ENCODE measurements at regions not wholly inside any gene's neighbourhood (a gene's known extent, or its start where the extent isn't known, plus 50 kb on each side); places are given as distances from the start of the nearest gene placed in this dataset.

DNA sequence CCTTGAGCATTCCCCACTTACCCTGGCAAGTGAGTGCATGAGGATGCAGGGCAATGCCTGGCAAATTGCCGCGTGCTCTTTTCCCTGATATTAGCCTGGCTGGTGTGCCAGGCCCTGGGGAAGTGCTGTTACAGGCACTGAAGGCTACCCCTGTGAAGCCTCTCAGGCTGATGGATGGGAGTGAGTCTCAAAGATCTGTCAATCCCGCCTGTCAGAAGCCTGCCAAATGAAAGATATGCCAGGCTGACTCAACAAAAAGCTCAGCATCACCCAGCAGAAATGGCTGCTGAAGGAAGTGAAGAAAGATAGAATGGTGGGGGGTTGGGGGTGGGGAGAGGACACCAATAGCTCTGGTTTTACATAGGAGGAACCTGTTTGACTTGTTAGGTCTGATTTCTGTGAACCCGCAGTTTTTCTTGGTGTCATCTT is 112.1 kb downstream of the LACC1 start:
- DNase-seq (no peak), ATAC-seq (replicated peaks) (no peak)
- Mint-ChIP-seq H3K27ac (no peak overlapping the region), H3K27me3 (peaks cover 28 to 71% of the 10 kb centered on the region in 2 donors), H3K9me3 (no peaks in the 10 kb centered on the region), H3K4me1 (ENCODE audit: low read depth in 2 of 2) (no peaks in the 10 kb centered on the region), H3K4me3 (no peak overlapping the region), H3K36me3 (ENCODE audit: insufficient read depth) (no peaks in the 10 kb centered on the region)

DNA sequence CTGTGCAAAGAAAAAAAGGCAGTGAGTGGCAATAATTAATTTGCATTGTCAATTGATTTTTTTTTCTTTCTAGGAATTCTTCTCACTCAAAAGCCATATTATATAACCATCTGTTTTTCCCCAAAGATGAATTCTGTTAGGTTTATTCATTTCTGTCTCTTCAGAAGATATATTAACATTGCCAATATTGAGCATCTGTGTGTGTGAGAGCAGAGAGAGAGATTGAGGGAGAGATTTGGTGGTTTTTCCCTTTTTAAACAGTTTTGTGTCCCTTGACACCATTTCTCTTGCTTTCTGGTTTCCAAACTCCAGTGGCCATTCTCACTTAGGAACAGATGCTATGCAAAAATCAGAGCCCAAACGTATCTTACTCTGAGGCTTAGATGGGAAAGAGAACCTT is 112.5 kb downstream of the LACC1 start:
- Mint-ChIP-seq H3K4me1 (ENCODE audit: low read depth in 2 of 2) (no peaks in the 10 kb centered on the region), H3K9me3 (no peaks in the 10 kb centered on the region), H3K4me3 (no peak overlapping the region), H3K27ac (no peak overlapping the region), H3K36me3 (ENCODE audit: insufficient read depth) (no peaks in the 10 kb centered on the region), H3K27me3 (peaks cover 28 to 67% of the 10 kb centered on the region in 2 donors)
- DNase-seq, result no peak
- ATAC-seq (replicated peaks), result no peak

DNA sequence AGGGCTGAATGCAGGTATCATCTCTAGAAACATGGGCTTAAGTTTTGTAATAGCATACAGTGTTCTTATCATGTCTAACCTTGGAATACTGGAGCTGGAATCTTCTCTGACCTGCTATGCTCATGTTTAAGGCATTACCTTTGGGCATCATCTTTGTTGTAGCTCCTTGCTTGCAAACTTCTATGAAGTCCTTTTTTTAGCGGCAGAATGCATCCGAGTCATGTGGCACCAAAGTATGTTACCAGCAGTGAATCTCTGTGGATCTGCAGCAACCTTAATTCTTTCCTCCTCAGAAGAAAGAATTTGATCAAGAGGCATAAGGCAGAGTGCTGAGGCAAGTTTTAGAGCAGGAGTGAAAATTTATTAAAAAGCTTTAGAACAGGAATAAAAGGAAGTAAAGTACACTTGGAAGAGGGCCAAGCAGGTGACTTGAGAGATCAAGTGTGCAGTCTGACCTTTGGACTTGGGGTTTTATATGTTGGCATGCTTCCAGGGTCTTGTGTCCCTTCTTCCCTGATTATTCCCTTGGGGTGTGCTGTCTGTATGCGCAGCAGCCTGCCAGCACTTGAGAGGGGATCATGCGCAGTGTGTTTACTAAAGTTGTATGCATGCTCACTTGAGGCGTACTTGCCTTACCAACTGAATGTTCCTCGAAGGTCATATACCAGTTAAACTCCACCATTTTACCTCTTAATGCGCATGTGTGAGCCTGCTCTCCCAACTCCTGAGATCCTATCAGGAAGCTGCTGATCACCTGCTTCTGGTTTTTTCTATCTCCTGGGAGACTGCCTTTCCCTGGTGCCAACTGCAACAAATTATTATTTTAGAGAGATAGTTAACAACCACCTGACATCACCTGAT is 115.5 kb downstream of the LACC1 start:
- no peaks in the 10 kb centered on the region for H3K9me3 Mint-ChIP-seq
- no peak overlapping the region for H3K4me3 Mint-ChIP-seq
- H3K4me1 Mint-ChIP-seq (ENCODE audit: low read depth in 2 of 2), result no peaks in the 10 kb centered on the region
- DNase-seq (no peak), ATAC-seq (replicated peaks) (no peak)
- H3K27me3 Mint-ChIP-seq, result peaks cover 36 to 73% of the 10 kb centered on the region in 2 donors
- no peaks in the 10 kb centered on the region for H3K36me3 Mint-ChIP-seq (ENCODE audit: insufficient read depth)
- no peak overlapping the region for H3K27ac Mint-ChIP-seq

DNA sequence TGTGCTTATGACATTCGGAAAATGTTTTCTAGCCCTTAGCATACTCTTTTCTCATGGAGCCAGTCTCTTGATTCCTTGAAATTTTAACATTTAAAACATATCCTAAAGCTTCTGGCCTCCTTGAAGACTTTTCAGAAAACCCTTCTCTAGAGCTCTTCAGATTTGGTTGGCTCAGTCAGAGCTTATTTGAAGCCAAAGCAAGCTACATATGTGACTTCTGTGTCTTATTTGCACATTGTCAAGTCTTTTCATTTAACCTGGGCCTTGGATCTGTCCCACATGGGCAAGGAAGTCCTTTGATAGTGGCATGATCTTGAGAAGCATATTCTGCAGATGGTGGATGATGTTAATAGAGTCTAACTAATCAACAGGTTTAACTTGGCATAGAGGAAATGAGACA is 116.5 kb downstream of the LACC1 start:
- H3K4me3 Mint-ChIP-seq, result no peak overlapping the region
- H3K27me3 Mint-ChIP-seq, result peaks cover 36 to 73% of the 10 kb centered on the region in 2 donors
- H3K27ac Mint-ChIP-seq, result no peak overlapping the region
- no peaks in the 10 kb centered on the region for H3K36me3 Mint-ChIP-seq (ENCODE audit: insufficient read depth)
- no peaks in the 10 kb centered on the region for H3K4me1 Mint-ChIP-seq (ENCODE audit: low read depth in 2 of 2)
- no peaks in the 10 kb centered on the region for H3K9me3 Mint-ChIP-seq
- DNase-seq (no peak), ATAC-seq (replicated peaks) (no peak)

DNA sequence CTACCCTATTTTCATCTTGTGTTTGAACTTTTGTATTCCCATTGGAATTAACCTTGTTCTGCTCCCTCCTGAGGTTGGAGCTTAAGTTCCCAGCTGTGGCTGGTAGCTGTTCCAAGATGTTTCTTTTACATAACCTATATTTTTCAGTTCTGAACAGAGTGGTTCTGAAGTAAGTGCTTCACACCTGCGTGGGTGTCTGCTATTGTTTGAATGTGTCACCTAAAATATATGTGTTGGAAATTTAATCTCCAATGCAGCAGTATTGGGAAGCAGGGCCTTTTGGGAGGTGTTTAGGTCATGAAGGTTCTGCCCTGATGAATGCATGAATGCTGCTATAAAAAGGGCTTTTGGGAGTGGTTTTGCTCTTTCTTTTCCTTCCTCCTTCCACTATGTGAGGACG is 123.8 kb downstream of the LACC1 start:
- H3K27me3 Mint-ChIP-seq, result peaks cover 26 to 70% of the 10 kb centered on the region in 2 donors
- no peaks in the 10 kb centered on the region for H3K36me3 Mint-ChIP-seq (ENCODE audit: insufficient read depth)
- H3K9me3 Mint-ChIP-seq, result no peaks in the 10 kb centered on the region
- no peak overlapping the region for H3K4me3 Mint-ChIP-seq
- ATAC-seq (replicated peaks), result no peak
- no peaks in the 10 kb centered on the region for H3K4me1 Mint-ChIP-seq (ENCODE audit: low read depth in 2 of 2)
- H3K27ac Mint-ChIP-seq, result no peak overlapping the region
- DNase-seq, result no peak

DNA sequence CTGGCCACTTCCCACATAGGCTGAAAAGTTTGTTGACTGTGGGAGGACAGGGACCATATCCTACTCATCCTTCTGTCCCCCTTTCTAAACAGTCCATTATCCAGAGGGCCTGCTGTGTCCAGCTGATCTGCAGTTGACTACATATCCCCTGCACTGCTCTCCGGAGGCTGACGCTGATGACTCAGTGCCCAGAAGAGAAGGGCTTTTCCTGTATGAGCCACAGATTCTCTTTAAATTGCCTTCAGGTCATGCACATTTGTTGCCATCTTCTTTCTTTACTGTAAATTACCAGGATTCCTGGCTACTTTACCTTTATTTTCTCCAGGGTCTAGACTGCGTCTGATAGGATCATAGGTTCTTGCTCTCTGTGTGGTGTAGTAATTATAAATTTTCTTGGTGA is 125.2 kb downstream of the LACC1 start:
- ATAC-seq (replicated peaks) (no peak), DNase-seq (no peak)
- Mint-ChIP-seq H3K27me3 (peaks cover 30 to 62% of the 10 kb centered on the region in 2 donors), H3K4me1 (ENCODE audit: low read depth in 2 of 2) (no peaks in the 10 kb centered on the region), H3K9me3 (no peaks in the 10 kb centered on the region), H3K36me3 (ENCODE audit: insufficient read depth) (no peaks in the 10 kb centered on the region), H3K27ac (no peak overlapping the region), H3K4me3 (no peak overlapping the region)

DNA sequence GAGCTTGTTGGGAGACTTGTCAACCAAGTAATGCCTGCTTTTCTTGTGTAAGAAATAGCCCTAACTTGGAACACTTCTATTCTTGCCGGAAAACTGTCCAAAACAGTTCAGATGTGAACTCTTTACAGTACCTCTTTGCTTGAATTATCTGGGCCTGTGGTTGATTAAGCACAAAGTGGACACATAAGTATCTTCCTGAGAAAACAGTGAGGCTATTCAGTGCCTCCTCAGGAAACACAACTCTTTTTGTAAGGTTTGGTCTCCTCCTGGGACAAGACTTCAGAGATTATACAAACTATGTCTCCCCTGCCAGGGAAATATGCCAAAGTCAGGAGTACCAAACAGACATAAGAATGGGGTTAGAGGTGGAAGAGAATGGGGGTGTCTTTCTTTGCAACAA is 127.7 kb downstream of the LACC1 start:
- Mint-ChIP-seq H3K4me1 (ENCODE audit: low read depth in 2 of 2) (no peaks in the 10 kb centered on the region), H3K9me3 (no peaks in the 10 kb centered on the region), H3K36me3 (ENCODE audit: insufficient read depth) (no peaks in the 10 kb centered on the region), H3K27me3 (peaks cover 35 to 39% of the 10 kb centered on the region in 2 donors), H3K27ac (no peak overlapping the region), H3K4me3 (no peak overlapping the region)
- ATAC-seq (replicated peaks) (no peak), DNase-seq (no peak)

DNA sequence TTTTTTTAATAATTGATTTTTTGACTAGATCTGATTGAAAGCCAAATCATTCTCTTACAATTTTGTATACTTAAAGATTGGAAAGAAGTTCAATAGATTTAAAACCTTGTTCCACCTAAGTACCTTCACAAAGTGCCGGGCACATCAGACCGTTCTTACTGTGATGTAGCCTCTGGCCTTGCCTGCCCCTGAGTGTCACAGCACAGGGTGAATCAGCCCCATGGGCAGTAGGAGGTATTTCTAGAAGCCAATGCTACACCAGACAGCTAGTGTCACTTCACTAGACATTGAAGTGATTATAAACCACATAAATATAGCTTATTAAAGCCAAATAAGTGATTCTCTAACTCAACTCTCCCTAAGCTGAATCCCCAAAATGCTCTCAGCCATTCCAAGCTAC is 131.3 kb downstream of the LACC1 start:
- H3K4me1 Mint-ChIP-seq (ENCODE audit: low read depth in 2 of 2), result no peaks in the 10 kb centered on the region
- no peaks in the 10 kb centered on the region for H3K9me3 Mint-ChIP-seq
- H3K27ac Mint-ChIP-seq, result no peak overlapping the region
- H3K27me3 Mint-ChIP-seq, result peaks cover 7 to 13% of the 10 kb centered on the region in 2 donors
- DNase-seq (no peak), ATAC-seq (replicated peaks) (no peak)
- H3K36me3 Mint-ChIP-seq (ENCODE audit: insufficient read depth), result no peaks in the 10 kb centered on the region
- no peak overlapping the region for H3K4me3 Mint-ChIP-seq

DNA sequence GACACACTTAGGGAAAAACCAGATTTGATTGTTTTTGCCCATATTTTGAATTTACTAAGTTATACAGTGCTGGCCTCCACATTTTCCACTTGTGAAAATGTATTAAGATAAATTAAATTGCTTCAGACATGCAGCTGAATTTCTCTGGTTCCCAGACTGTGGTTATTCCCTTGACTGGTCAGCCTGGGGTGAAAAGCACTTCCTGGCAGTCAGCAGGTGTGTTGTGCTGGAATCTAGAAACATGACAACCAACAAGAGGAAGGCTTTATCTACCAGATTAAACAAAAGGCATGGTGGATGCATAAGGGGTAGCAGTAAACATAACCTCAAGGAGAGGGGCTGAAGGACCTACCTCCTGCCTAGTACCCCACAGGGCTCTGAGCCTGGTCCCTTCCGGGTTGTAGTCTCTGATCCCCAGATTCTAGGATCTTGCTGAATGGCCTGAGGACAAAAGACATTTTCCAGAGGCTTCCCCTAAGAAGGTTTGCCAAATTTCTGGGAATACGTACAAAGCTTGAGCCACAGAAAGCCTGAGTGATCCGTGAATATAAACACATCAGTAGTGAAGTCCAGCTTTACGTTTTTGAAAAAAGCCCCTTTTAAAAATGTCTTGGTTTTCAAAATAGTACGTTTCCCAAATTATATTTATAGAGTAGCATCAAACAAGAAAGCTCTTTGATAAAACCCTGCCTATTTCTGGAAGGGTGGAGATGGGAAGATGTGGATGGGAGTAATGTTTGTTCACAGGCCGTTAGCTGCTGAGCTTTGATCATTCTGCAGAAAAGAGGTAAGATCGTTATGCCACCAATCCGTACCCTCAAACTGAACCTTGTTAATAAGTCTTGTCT is 133.4 kb downstream of the LACC1 start:
- no peak overlapping the region for H3K27ac Mint-ChIP-seq
- H3K9me3 Mint-ChIP-seq, result no peaks in the 10 kb centered on the region
- no peaks in the 10 kb centered on the region for H3K4me1 Mint-ChIP-seq (ENCODE audit: low read depth in 2 of 2)
- no peaks in the 10 kb centered on the region for H3K36me3 Mint-ChIP-seq (ENCODE audit: insufficient read depth)
- DNase-seq (no peak), ATAC-seq (replicated peaks) (no peak)
- H3K27me3 Mint-ChIP-seq, result peaks cover 0 to 16% of the 10 kb centered on the region in 2 donors
- no peak overlapping the region for H3K4me3 Mint-ChIP-seq

DNA sequence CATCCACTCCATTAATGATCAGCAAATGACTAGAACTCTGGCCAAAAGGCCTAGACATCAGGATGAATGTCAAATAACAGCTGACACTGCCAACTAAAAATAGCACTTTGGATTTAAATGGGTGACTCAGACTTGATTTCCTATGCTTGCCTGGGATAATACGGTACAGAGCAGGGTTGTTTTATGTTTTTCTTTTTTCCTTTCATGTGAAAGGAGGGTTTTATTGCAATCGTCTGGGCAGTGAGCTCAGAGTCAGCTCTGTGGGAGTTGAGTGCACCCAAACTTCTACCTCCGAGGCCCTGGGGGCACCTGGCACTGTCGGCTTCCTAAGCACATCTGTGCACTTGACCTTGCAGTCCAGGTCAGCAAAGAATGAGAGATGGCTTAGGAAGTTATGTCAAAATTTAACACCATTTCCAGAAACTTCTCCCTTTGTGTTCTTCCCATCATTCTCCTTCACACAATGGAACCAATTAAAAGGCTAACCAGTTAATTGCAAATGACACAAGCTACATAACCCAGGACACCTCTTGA is 134.1 kb downstream of the LACC1 start:
- ATAC-seq (replicated peaks) (no peak), DNase-seq (no peak)
- Mint-ChIP-seq H3K27me3 (peaks cover 0 to 18% of the 10 kb centered on the region in 2 donors), H3K4me3 (no peak overlapping the region), H3K4me1 (ENCODE audit: low read depth in 2 of 2) (no peaks in the 10 kb centered on the region), H3K27ac (no peak overlapping the region), H3K36me3 (ENCODE audit: insufficient read depth) (no peaks in the 10 kb centered on the region), H3K9me3 (no peaks in the 10 kb centered on the region)

DNA sequence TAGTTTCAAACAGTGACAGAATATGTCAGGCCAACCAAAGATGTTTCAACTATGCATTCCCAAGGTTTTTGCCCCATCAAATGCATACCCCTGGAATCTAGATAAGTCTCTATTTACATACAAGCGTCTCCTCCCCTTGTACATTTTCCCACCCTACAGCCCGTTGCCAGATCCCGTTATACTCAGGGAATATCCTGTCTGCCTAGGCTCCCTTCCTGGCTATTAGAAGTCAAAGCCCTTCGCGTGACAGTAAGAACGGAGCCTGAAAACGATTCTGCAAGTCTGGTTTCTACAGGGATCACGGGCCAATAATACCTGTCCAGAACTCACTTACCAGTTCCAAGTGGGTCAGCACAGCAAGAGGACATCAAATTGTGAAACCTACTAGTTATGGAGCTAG is 134.8 kb downstream of the LACC1 start:
- DNase-seq (no peak), ATAC-seq (replicated peaks) (no peak)
- Mint-ChIP-seq H3K36me3 (ENCODE audit: insufficient read depth) (no peaks in the 10 kb centered on the region), H3K27ac (no peak overlapping the region), H3K9me3 (no peaks in the 10 kb centered on the region), H3K4me1 (ENCODE audit: low read depth in 2 of 2) (no peaks in the 10 kb centered on the region), H3K27me3 (peaks cover 0 to 11% of the 10 kb centered on the region in 2 donors), H3K4me3 (no peak overlapping the region)

DNA sequence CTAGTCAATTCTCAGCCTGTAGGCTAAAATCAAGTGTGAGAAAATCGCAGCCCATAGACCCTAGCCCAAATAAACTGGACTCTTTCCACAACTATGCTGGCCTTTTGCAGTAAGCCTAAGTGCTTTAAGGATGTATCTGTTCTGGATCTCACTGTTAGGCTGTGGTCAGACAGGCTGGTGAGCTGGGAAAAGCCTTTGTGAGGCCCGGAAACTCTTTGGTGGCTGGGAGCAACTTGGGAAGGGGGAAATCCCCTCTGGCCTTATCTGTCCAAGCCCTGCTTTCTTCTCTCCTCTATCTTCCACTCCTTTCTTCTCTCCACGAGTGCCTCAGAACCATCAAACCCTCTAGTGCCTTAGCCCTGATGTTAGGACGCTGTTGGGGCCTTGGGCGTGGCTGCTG is 135.4 kb downstream of the LACC1 start:
- Mint-ChIP-seq H3K27ac (no peak overlapping the region), H3K4me1 (ENCODE audit: low read depth in 2 of 2) (no peaks in the 10 kb centered on the region), H3K27me3 (peaks cover 0 to 11% of the 10 kb centered on the region in 2 donors), H3K9me3 (no peaks in the 10 kb centered on the region), H3K36me3 (ENCODE audit: insufficient read depth) (no peaks in the 10 kb centered on the region), H3K4me3 (no peak overlapping the region)
- DNase-seq, result no peak
- no peak for ATAC-seq (replicated peaks)

DNA sequence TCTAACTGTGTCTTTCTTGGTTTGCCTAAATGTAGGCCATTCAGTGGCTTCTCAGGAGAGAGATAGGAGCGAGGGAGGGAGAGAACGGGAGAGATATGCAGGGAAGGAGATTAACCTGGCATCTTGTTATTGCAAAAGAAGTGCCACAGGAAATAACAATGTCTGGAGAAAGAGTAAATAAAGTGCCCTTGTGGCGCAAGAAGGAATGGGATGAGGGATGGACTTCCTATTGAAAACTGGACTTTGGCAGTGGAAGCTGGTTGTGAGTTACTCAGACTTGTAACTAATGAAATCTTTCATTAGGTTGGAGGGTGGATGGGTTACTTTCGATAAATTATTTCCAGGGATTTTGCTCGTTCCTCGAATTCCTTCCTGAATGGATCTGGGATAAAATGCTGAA is 136.1 kb downstream of the LACC1 start:
- DNase-seq (no peak), ATAC-seq (replicated peaks) (no peak)
- no peaks in the 10 kb centered on the region for H3K4me1 Mint-ChIP-seq (ENCODE audit: low read depth in 2 of 2)
- no peak overlapping the region for H3K27ac Mint-ChIP-seq
- H3K4me3 Mint-ChIP-seq, result no peak overlapping the region
- H3K36me3 Mint-ChIP-seq (ENCODE audit: insufficient read depth), result no peaks in the 10 kb centered on the region
- H3K9me3 Mint-ChIP-seq, result no peaks in the 10 kb centered on the region
- H3K27me3 Mint-ChIP-seq, result peaks cover 0 to 11% of the 10 kb centered on the region in 2 donors

Measured in effector memory CD8-positive, alpha-beta T cell (primary cell).